Loucy (cell line): ENCODE measurements at regions not wholly inside any gene's neighbourhood (a gene's known extent, or its start where the extent isn't known, plus 50 kb on each side); places are given as distances from the start of the nearest gene placed in this dataset.

ENCODE experiments used
- H2AFZ ChIP-seq: fragments of 200-600 bp; sonication (generic); 2 replicates; pipeline ENCODE4 v1.6.0; 2016; ENCODE audit warnings: antibody characterized with exemption, mild to moderate bottlenecking, low read length, moderate library complexity
- H3F3A ChIP-seq: fragments of 200-600 bp; 2 replicates; pipeline ENCODE4 v1.6.0; 2016; ENCODE audit warnings: antibody characterized with exemption, low read depth, mild to moderate bottlenecking
- H3K27me3 ChIP-seq: fragments of 200-600 bp; sonication (generic); 2 replicates; pipeline ENCODE4 v1.6.1; 2014; ENCODE audit warnings: low read length, mild to moderate bottlenecking; ENCODE audit not compliant: insufficient read depth, poor library complexity, severe bottlenecking
- H3K36me3 ChIP-seq: fragments of 200-600 bp; sonication (generic); 2 replicates; pipeline ENCODE4 v1.6.1; 2016; ENCODE audit warnings: low read length; ENCODE audit not compliant: insufficient read depth
- H3K4me1 ChIP-seq: fragments of 200-600 bp; sonication (generic); 2 replicates; pipeline ENCODE4 v1.5.1; 2014; ENCODE audit warnings: low read length, mild to moderate bottlenecking; ENCODE audit not compliant: insufficient read depth, poor library complexity, severe bottlenecking
- H3K4me2 ChIP-seq: fragments of 200-600 bp; sonication (generic); 2 replicates; pipeline ENCODE4 v1.6.0; 2014; ENCODE audit warnings: antibody characterized with exemption, low read length, low read depth, mild to moderate bottlenecking; ENCODE audit not compliant: poor library complexity, severe bottlenecking
- H3K4me3 ChIP-seq: fragments of 200-600 bp; sonication (generic); 2 replicates; pipeline ENCODE4 v1.5.1; 2014; ENCODE audit warnings: low read length, mild to moderate bottlenecking, mixed read lengths; ENCODE audit not compliant: poor library complexity, severe bottlenecking
- H3K79me2 ChIP-seq: fragments of 200-600 bp; sonication (generic); 2 replicates; pipeline ENCODE4 v1.6.1; 2014; ENCODE audit warnings: low read length; ENCODE audit not compliant: insufficient read depth
- H3K9ac ChIP-seq: fragments of 200-600 bp; sonication (generic); 2 replicates; pipeline ENCODE4 v1.6.0; 2014; ENCODE audit warnings: mild to moderate bottlenecking, low read depth, low read length, moderate library complexity; ENCODE audit not compliant: poor library complexity, severe bottlenecking
- H3K9me2 ChIP-seq: fragments of 200-600 bp; sonication (generic); replicated peaks from 2 replicates; pipeline ENCODE4 v1.6.1; 2016; ENCODE audit warnings: low read depth, low read length, mixed read lengths
- H3K9me3 ChIP-seq: fragments of 200-600 bp; sonication (generic); 2 replicates; pipeline ENCODE4 v1.6.1; 2014; ENCODE audit warnings: mild to moderate bottlenecking, antibody characterized with exemption, low read length, low read depth; ENCODE audit not compliant: insufficient read depth
- H4K20me1 ChIP-seq: fragments of 200-600 bp; sonication (generic); 2 replicates; pipeline ENCODE4 v1.6.0; 2014; ENCODE audit warnings: antibody characterized with exemption, low read length, mild to moderate bottlenecking; ENCODE audit not compliant: insufficient read depth, poor library complexity, severe bottlenecking
- CTCF ChIP-seq: fragments of 200-600 bp; sonication (generic); conservative IDR thresholded peaks from 2 replicates; pipeline ENCODE4 v1.5.1; 2014; ENCODE audit warnings: mild to moderate bottlenecking, antibody characterized with exemption, low read length
- EZH2phosphoT487 ChIP-seq: fragments of 200-600 bp; IDR thresholded peaks from 2 replicates; pipeline ENCODE4 v1.6.1; 2018; ENCODE audit warnings: antibody characterized with exemption, mild to moderate bottlenecking, moderate library complexity, borderline replicate concordance

DNA sequence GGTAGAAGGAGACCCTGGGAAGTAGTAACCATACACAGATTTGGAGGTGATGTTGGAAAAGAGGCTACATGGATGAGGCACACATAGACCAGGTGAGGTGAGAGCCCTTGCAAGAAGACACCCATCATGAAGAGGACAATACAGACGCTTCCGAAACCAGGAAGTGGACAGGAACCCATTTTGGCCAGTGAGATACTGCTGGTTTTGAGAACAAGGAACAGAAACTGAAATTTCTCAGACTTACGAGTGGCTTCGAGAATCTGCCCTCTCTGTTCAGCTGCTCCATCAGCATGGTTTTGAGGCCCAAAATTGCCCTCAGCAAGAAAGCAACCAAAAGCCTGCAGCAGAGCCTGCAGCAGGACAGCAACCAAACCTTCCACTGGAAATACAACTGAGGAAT is 479.1 kb upstream of the NRXN1 start:
- Histone ChIP-seq H3K4me1 (no peaks in the 10 kb centered on the region), H3K9me2 (no peaks in the 10 kb centered on the region), H3K4me2 (no peak overlapping the region), H3K9ac (no peak overlapping the region), H3K4me3 (no peak overlapping the region), H2AFZ (no peak overlapping the region), H3K79me2 (no peaks in the 10 kb centered on the region), H3F3A (no peaks in the 10 kb centered on the region), H3K27me3 (no peaks in the 10 kb centered on the region), H3K9me3 (no peaks in the 10 kb centered on the region), H3K36me3 (no peaks in the 10 kb centered on the region), H4K20me1 (no peaks in the 10 kb centered on the region)
- TF ChIP-seq EZH2phosphoT487 (no peak), CTCF (no peak)

DNA sequence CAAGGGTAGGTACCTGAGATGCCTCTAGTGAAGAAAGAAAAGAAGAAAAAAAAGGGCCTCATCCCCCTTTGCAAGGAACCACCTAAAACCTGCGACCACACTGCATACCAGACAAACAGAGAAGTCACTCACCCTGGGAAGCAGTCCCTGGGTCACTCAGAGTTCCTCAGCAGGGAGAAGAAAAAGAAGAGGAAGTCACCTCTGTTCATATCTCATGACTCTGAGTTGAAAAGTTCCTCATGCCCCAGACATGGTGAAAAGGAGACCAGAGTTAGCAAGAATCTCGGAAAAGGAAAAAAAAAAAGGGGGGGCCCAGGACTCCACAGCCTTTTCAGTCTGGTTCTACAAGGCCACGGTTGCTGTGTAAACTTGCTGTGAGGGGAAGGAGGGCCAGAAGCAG is 478.4 kb upstream of the NRXN1 start:
- Histone ChIP-seq H2AFZ (no peak overlapping the region), H3K36me3 (no peaks in the 10 kb centered on the region), H3K4me1 (no peaks in the 10 kb centered on the region), H3K4me2 (no peak overlapping the region), H4K20me1 (no peaks in the 10 kb centered on the region), H3K9me2 (no peaks in the 10 kb centered on the region), H3K79me2 (no peaks in the 10 kb centered on the region), H3K9me3 (no peaks in the 10 kb centered on the region), H3K9ac (no peak overlapping the region), H3K27me3 (no peaks in the 10 kb centered on the region), H3F3A (no peaks in the 10 kb centered on the region), H3K4me3 (no peak overlapping the region)
- TF ChIP-seq CTCF (no peak), EZH2phosphoT487 (no peak)

GRCh38 chr2:51505533-51505932 is 473.6 kb upstream of the NRXN1 start:
- H2AFZ ChIP-seq = no peak overlapping the region
- no peaks in the 10 kb centered on the region for H3K27me3 ChIP-seq
- no peaks in the 10 kb centered on the region for H3K4me1 ChIP-seq
- no peaks in the 10 kb centered on the region for H3F3A ChIP-seq
- H3K9me2 ChIP-seq = no peaks in the 10 kb centered on the region
- H3K9me3 ChIP-seq = no peaks in the 10 kb centered on the region
- H3K4me2 ChIP-seq = no peak overlapping the region
- no peaks in the 10 kb centered on the region for H3K79me2 ChIP-seq
- no peaks in the 10 kb centered on the region for H3K36me3 ChIP-seq
- no peak overlapping the region for H3K9ac ChIP-seq
- TF ChIP-seq CTCF = peak; percentile 47
- TF ChIP-seq EZH2phosphoT487 = no peak
- no peak overlapping the region for H3K4me3 ChIP-seq
- H4K20me1 ChIP-seq = no peaks in the 10 kb centered on the region
